K562 (cell line): ENCODE measurements at regions not wholly inside any gene's neighbourhood (a gene's known extent, or its start where the extent isn't known, plus 50 kb on each side); places are given as distances from the start of the nearest gene placed in this dataset.

Experiments used
- ATAC-seq: fragments of 200-7000 bp; cut with Tn5 transposase; 3 replicates; pipeline ENCODE4 v1.9.1; 2020; ENCODE audit warnings: moderate library complexity
- BruUV-seq: library from RNA; stranded (reverse); fragments of 400-500 nt; replicated peaks from 2 replicates; lab custom pipeline; 2021; lab: Mats Ljungman, UMichigan
- CTCF ChIA-PET: fragments of 300-600 bp; formaldehyde crosslinking; extraction: SDS; loops from one replicate; lab custom pipeline; 2021; ENCODE audit warnings: low intra/inter-chr PET ratio; lab: Yijun Ruan, JAX
- POLR2A ChIA-PET: fragments of 300-600, 350-650 bp; sonication (Branson Sonifier 250); formaldehyde crosslinking; extraction: SDS; loops from one replicate; lab custom pipeline; 2021; ENCODE audit warnings: antibody characterized with exemption, inconsistent platforms; lab: Yijun Ruan, JAX
- DNase-seq, 4 experiments: peaks; one replicate each; pipeline versions ENCODE4 v3.0.0 to v3.0.0-alpha.2; 2011 to 2018; ENCODE audit warnings: low spot score in 3 of 4, mixed read lengths in 3 of 4; ENCODE audit errors: extremely low read depth in 1 of 4
- FAIRE-seq: peaks from 2 replicates; lab custom pipeline; 2011; peaks lifted over from hg19 to GRCh38; lab: Jason Lieb, UNC
- H2AFZ ChIP-seq: 2 replicates; pipeline ENCODE4 v1.6.0; 2011; ENCODE audit warnings: low read depth, low read length, control low read depth, inconsistent platforms
- H3K27ac ChIP-seq: fragments of 200-600 bp; 3 replicates; pipeline ENCODE4 v1.8.0; 2011; ENCODE audit warnings: low read depth, mild to moderate bottlenecking, control low read depth, inconsistent platforms, low read length, moderate library complexity, mixed read lengths; ENCODE audit errors: extremely low read depth
- H3K27me3 ChIP-seq, 2 experiments: fragments of 300-600 bp in 1 of 2; 2 replicates in 1 of 2; 3 replicates in 1 of 2; pipeline versions ENCODE4 v1.6.0 to v1.8.0; 2011; ENCODE audit warnings: inconsistent platforms in 2 of 2, low read length in 2 of 2, mild to moderate bottlenecking in 1 of 2, mixed read lengths in 1 of 2, moderate library complexity in 1 of 2; ENCODE audit not compliant: control insufficient read depth in 2 of 2, insufficient read depth in 2 of 2
- H3K36me3 ChIP-seq: fragments of 300-600 bp; 3 replicates; pipeline ENCODE4 v1.8.0; 2011; ENCODE audit warnings: mild to moderate bottlenecking, low read length, inconsistent platforms; ENCODE audit not compliant: control insufficient read depth, insufficient read depth
- H3K4me1 ChIP-seq, 2 experiments: fragments of 200-600 bp in 1 of 2; replicated peaks in 1 of 2; 2 replicates in 1 of 2; 3 replicates in 1 of 2; pipeline versions ENCODE4 v1.5.1 to v1.8.0; 2011; ENCODE audit warnings: inconsistent platforms in 2 of 2, low read length in 2 of 2, mild to moderate bottlenecking in 1 of 2, mixed read lengths in 1 of 2, moderate library complexity in 1 of 2; ENCODE audit not compliant: control insufficient read depth in 2 of 2, insufficient read depth in 2 of 2
- H3K4me2 ChIP-seq: 2 replicates; pipeline ENCODE4 v1.6.1; 2011; ENCODE audit warnings: low read length, control low read depth, inconsistent platforms, mixed read lengths; ENCODE audit not compliant: insufficient read depth
- H3K4me3 ChIP-seq: fragments of 200-600 bp; sonication (generic), shearing (Covaris generic); 2 replicates; pipeline ENCODE4 v1.5.1; 2016; ENCODE audit warnings: control low read depth, inconsistent platforms
- H3K79me2 ChIP-seq: fragments of 200-600 bp; 3 replicates; pipeline ENCODE4 v1.8.0; 2011; ENCODE audit warnings: low read length, inconsistent platforms; ENCODE audit not compliant: control insufficient read depth, insufficient read depth
- H3K9ac ChIP-seq, 2 experiments: 2 replicates each; pipeline versions ENCODE4 v1.6.0 to v1.6.1; 2011; ENCODE audit warnings: low read depth in 2 of 2, low read length in 2 of 2, control low read depth in 1 of 2, inconsistent platforms in 1 of 2, mild to moderate bottlenecking in 1 of 2, mixed read lengths in 1 of 2; ENCODE audit not compliant: insufficient read depth in 1 of 2
- H3K9me1 ChIP-seq: one replicate; pipeline ENCODE4 v1.6.0; 2011; ENCODE audit warnings: inconsistent platforms, mild to moderate bottlenecking, low read length, moderate library complexity; ENCODE audit not compliant: control insufficient read depth, insufficient read depth
- H3K9me3 ChIP-seq: replicated peaks from 2 replicates; pipeline ENCODE4 v1.5.1; 2011; ENCODE audit warnings: low read depth, low read length, inconsistent platforms; ENCODE audit not compliant: control insufficient read depth, insufficient read depth
- H4K20me1 ChIP-seq: replicated peaks from 2 replicates; pipeline ENCODE4 v1.6.1; 2011; ENCODE audit warnings: low read length, inconsistent platforms, mixed read lengths; ENCODE audit not compliant: control insufficient read depth, insufficient read depth
- FOXA1 ChIP-seq: fragments of 450-650 bp; IDR thresholded peaks from 2 replicates; pipeline ENCODE4 v1.6.1; 2016; ENCODE audit warnings: mild to moderate bottlenecking, borderline replicate concordance
- HMGN3 ChIP-seq: IDR thresholded peaks from 2 replicates; pipeline ENCODE4 v1.6.1; 2011; ENCODE audit warnings: borderline replicate concordance, low read depth, mild to moderate bottlenecking, mixed read lengths, low read length; ENCODE audit not compliant: insufficient read length; ENCODE audit errors: extremely low read depth
- NCOA6 ChIP-seq: fragments of 450-650 bp; IDR thresholded peaks from 2 replicates; pipeline ENCODE4 v1.6.1; 2017; ENCODE audit warnings: mild to moderate bottlenecking
- NR2F6 ChIP-seq: fragments of 450-650 bp; formaldehyde crosslinking; IDR thresholded peaks from 2 replicates; pipeline ENCODE4 v1.4.0; 2020; ENCODE audit warnings: mild to moderate bottlenecking
- NR4A1 ChIP-seq, 2 experiments: fragments of 250-450 bp in 1 of 2; fragments of 450-650 bp in 1 of 2; sonication (Bioruptor Pico) in 1 of 2; IDR thresholded peaks; 2 replicates each; pipeline versions ENCODE4 v1.4.0 to v1.6.1; 2016 to 2020; ENCODE audit warnings: mild to moderate bottlenecking in 2 of 2, missing compliant biosample characterization in 1 of 2, missing genetic modification characterization in 1 of 2, moderate library complexity in 1 of 2
- STAT6 ChIP-seq: sonication (generic); formaldehyde crosslinking; IDR thresholded peaks from 2 replicates; pipeline ENCODE4 v1.8.1; 2023; ENCODE audit warnings: mild to moderate bottlenecking, missing genetic modification reagents
- TFAM ChIP-seq: fragments of 250-450 bp; sonication (Bioruptor Pico); conservative IDR thresholded peaks from 2 replicates; pipeline ENCODE4 v1.5.0; 2021; ENCODE audit warnings: mild to moderate bottlenecking, moderate library complexity
- ZNF316 ChIP-seq: fragments of 450-650 bp; IDR thresholded peaks from 2 replicates; pipeline ENCODE4 v1.6.1; 2016
- ZNF695 ChIP-seq: fragments of 450-650 bp; formaldehyde crosslinking; IDR thresholded peaks from 2 replicates; pipeline ENCODE4 v1.4.0; 2020; ENCODE audit warnings: mild to moderate bottlenecking, moderate library complexity
- ZNF766 ChIP-seq: fragments of 200-800 bp; sonication (Bioruptor generic); conservative IDR thresholded peaks from 2 replicates; pipeline ENCODE4 v1.6.1; 2016; ENCODE audit warnings: missing genetic modification characterization, missing compliant biosample characterization
- ZNF785 ChIP-seq: fragments of 250-450 bp; sonication (Bioruptor Pico); IDR thresholded peaks from 2 replicates; pipeline ENCODE4 v1.4.0; 2020; ENCODE audit warnings: mild to moderate bottlenecking
- WGBS: fragments of 100-300 bp; shearing (Covaris generic); methylation state at CpG from one replicate; pipeline ENCODE4 v1.1.6; 2016; ENCODE audit warnings: low coverage, mixed read lengths; ENCODE audit not compliant: insufficient coverage; ENCODE audit errors: missing lambda C conversion rate; 5-methylcytosine and 5-hydroxymethylcytosine counted together
- in situ Hi-C: fragments of 300-500 bp; cut with MboI; formaldehyde crosslinking; loops from 4 replicates; pipeline ENCODE4 v1.15.0; 2018; ENCODE audit warnings: inconsistent platforms, mixed read lengths
- intact Hi-C: fragments of 100-400 bp; cut with micrococcal nuclease; formaldehyde crosslinking; loops from 2 replicates; pipeline ENCODE4 v1.14.2; 2022
- TF ChIP-seq, protein P1 (sequence below): fragments of 450-650 bp; formaldehyde crosslinking; IDR thresholded peaks from 2 replicates; pipeline ENCODE4 v1.4.0; 2022; ENCODE audit warnings: mild to moderate bottlenecking, moderate library complexity
- TF ChIP-seq, protein P2 (sequence below): fragments of 250-450 bp; sonication (Bioruptor Pico); IDR thresholded peaks from 2 replicates; pipeline ENCODE4 v1.4.0; 2020

- no TSS peak for BruUV-seq
- Histone ChIP-seq H3K4me3 (no peak overlapping the region), H3K9me3 (no peaks in the 10 kb centered on the region), H3K9ac (no peak overlapping the region), H3K79me2 (no peaks in the 10 kb centered on the region), H3K27ac (no peak overlapping the region), H4K20me1 (no peaks in the 10 kb centered on the region), H3K36me3 (no peaks in the 10 kb centered on the region), H2AFZ (no peak overlapping the region), H3K27me3 (no peaks in the 10 kb centered on the region), H3K9me1 (no peaks in the 10 kb centered on the region), H3K4me2 (no peak overlapping the region), H3K4me1 (no peaks in the 10 kb centered on the region; a peak in 1 of 5 replicates)
- no peak for FAIRE-seq
- no peak for DNase-seq
- no peak for ATAC-seq
- WGBS: 0% methylated on average over 1 of the region's 1 CpG
- in situ Hi-C loops: no loop called here
- intact Hi-C loops: no loop called here
- POLR2A ChIA-PET: interaction anchor here (0.6 kb wide), 1 partner anchor 85 kb away, joined by 3 read pairs; no protein-coding TSS in a partner anchor
- CTCF ChIA-PET: no interaction called here
- TF ChIP-seq FOXA1 (no peak), ZNF766 (CRISPR knock-in tag) (no peak), HMGN3 (no peak), TFAM (CRISPR knock-in tag) (no peak), NCOA6 (no peak), ZNF785 (CRISPR knock-in tag) (no peak), NR4A1 (CRISPR knock-in tag; IDR thresholded peaks at IDR 0.05) (no peak), NR4A1 (tag; IDR thresholded peaks at IDR 0.05) (no peak), NR2F6 (CRISPR knock-in tag) (no peak), ZNF695 (CRISPR knock-in tag) (no peak), STAT6 (CRISPR knock-in tag) (no peak), ZNF316 (no peak)
- TF ChIP-seq, protein P1, sequence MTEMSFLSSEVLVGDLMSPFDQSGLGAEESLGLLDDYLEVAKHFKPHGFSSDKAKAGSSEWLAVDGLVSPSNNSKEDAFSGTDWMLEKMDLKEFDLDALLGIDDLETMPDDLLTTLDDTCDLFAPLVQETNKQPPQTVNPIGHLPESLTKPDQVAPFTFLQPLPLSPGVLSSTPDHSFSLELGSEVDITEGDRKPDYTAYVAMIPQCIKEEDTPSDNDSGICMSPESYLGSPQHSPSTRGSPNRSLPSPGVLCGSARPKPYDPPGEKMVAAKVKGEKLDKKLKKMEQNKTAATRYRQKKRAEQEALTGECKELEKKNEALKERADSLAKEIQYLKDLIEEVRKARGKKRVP: no peak
- TF ChIP-seq, protein P2, sequence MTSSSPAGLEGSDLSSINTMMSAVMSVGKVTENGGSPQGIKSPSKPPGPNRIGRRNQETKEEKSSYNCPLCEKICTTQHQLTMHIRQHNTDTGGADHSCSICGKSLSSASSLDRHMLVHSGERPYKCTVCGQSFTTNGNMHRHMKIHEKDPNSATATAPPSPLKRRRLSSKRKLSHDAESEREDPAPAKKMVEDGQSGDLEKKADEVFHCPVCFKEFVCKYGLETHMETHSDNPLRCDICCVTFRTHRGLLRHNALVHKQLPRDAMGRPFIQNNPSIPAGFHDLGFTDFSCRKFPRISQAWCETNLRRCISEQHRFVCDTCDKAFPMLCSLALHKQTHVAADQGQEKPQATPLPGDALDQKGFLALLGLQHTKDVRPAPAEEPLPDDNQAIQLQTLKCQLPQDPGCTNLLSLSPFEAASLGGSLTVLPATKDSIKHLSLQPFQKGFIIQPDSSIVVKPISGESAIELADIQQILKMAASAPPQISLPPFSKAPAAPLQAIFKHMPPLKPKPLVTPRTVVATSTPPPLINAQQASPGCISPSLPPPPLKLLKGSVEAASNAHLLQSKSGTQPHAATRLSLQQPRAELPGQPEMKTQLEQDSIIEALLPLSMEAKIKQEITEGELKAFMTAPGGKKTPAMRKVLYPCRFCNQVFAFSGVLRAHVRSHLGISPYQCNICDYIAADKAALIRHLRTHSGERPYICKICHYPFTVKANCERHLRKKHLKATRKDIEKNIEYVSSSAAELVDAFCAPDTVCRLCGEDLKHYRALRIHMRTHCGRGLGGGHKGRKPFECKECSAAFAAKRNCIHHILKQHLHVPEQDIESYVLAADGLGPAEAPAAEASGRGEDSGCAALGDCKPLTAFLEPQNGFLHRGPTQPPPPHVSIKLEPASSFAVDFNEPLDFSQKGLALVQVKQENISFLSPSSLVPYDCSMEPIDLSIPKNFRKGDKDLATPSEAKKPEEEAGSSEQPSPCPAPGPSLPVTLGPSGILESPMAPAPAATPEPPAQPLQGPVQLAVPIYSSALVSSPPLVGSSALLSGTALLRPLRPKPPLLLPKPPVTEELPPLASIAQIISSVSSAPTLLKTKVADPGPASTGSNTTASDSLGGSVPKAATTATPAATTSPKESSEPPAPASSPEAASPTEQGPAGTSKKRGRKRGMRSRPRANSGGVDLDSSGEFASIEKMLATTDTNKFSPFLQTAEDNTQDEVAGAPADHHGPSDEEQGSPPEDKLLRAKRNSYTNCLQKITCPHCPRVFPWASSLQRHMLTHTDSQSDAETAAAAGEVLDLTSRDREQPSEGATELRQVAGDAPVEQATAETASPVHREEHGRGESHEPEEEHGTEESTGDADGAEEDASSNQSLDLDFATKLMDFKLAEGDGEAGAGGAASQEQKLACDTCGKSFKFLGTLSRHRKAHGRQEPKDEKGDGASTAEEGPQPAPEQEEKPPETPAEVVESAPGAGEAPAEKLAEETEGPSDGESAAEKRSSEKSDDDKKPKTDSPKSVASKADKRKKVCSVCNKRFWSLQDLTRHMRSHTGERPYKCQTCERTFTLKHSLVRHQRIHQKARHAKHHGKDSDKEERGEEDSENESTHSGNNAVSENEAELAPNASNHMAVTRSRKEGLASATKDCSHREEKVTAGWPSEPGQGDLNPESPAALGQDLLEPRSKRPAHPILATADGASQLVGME (CRISPR knock-in tag): no peak
These were observed 443.0 kb downstream of the PCDH10 start for GRCh38 chr4:133592106-133592505.
